ENCODE measurements at regions not wholly inside any gene's neighbourhood (a gene's known extent, or its start where the extent isn't known, plus 50 kb on each side); places are given as distances from the start of the nearest gene placed in this dataset.

GRCh38 chr2:79368116-79368630, 144.7 kb upstream of the CTNNA2 start:
- Histone ChIP-seq H3K4me3 (ENCODE audit: low read depth, low read length) (no peak overlapping the region), H3K9me3 (ENCODE audit: control insufficient read depth, insufficient read depth, low read length) (peaks cover 16% of the 10 kb centered on the region), H3K27me3 (ENCODE audit: control insufficient read depth, insufficient read depth, low read length) (no peaks in the 10 kb centered on the region), H3K27ac (ENCODE audit: low read depth, low read length) (no peak overlapping the region)
- DNase-seq (ENCODE audit: low read depth, low spot score) = no peak
- no peak for TF ChIP-seq CTCF (IDR thresholded peaks at IDR 0.05; ENCODE audit: low read depth, low read length)
- ChIA-PET POLR2A (no interaction called here), CTCF (no interaction called here)

GRCh38 chr2:79359419-79359818, 153.4 kb upstream of the CTNNA2 start:
- Histone ChIP-seq H3K27ac (ENCODE audit: low read depth, low read length) (no peak overlapping the region), H3K9me3 (ENCODE audit: control insufficient read depth, insufficient read depth, low read length) (peaks cover 6% of the 10 kb centered on the region; the same call in 1 of the 2 replicates), H3K27me3 (ENCODE audit: control insufficient read depth, insufficient read depth, low read length) (no peaks in the 10 kb centered on the region), H3K4me3 (ENCODE audit: low read depth, low read length) (no peak overlapping the region)
- ChIA-PET POLR2A (no interaction called here), CTCF (no interaction called here)
- TF ChIP-seq CTCF (IDR thresholded peaks at IDR 0.05; ENCODE audit: low read depth, low read length) = no peak
- DNase-seq (ENCODE audit: low read depth, low spot score) = no peak

- no peaks in the 10 kb centered on the region for H3K27me3 ChIP-seq (ENCODE audit: control insufficient read depth, insufficient read depth, low read length)
- no peak for DNase-seq (ENCODE audit: low read depth, low spot score)
- CTCF ChIA-PET = no interaction called here
- POLR2A ChIA-PET = no interaction called here
- no peak overlapping the region for H3K4me3 ChIP-seq (ENCODE audit: low read depth, low read length)
- TF ChIP-seq CTCF (IDR thresholded peaks at IDR 0.05; ENCODE audit: low read depth, low read length) = no peak
- peaks cover 10% of the 10 kb centered on the region; the same call in 1 of the 2 replicates for H3K9me3 ChIP-seq (ENCODE audit: control insufficient read depth, insufficient read depth, low read length)
- no peak overlapping the region for H3K27ac ChIP-seq (ENCODE audit: low read depth, low read length)
Measured at GRCh38 chr2:79355569-79355968, 157.3 kb upstream of the CTNNA2 start.

GRCh38 chr2:79327460-79327859, 167.9 kb upstream of the REG3A start:
- DNase-seq (ENCODE audit: low read depth, low spot score) = no peak
- CTCF ChIA-PET = no interaction called here
- H3K27me3 ChIP-seq (ENCODE audit: control insufficient read depth, insufficient read depth, low read length) = no peaks in the 10 kb centered on the region
- TF ChIP-seq CTCF (IDR thresholded peaks at IDR 0.05; ENCODE audit: low read depth, low read length) = no peak
- POLR2A ChIA-PET = no interaction called here
- H3K4me3 ChIP-seq (ENCODE audit: low read depth, low read length) = no peak overlapping the region
- H3K27ac ChIP-seq (ENCODE audit: low read depth, low read length) = no peak overlapping the region
- H3K9me3 ChIP-seq (ENCODE audit: control insufficient read depth, insufficient read depth, low read length) = peaks cover 11% of the 10 kb centered on the region; the same call in 1 of the 2 replicates

GRCh38 chr2:79320871-79321270, 161.3 kb upstream of the REG3A start:
- no peaks in the 10 kb centered on the region for H3K27me3 ChIP-seq (ENCODE audit: control insufficient read depth, insufficient read depth, low read length)
- H3K4me3 ChIP-seq (ENCODE audit: low read depth, low read length) = no peak overlapping the region
- H3K9me3 ChIP-seq (ENCODE audit: control insufficient read depth, insufficient read depth, low read length) = peaks cover 11% of the 10 kb centered on the region; the same call in 1 of the 2 replicates
- ChIA-PET CTCF (no interaction called here), POLR2A (no interaction called here)
- no peak for DNase-seq (ENCODE audit: low read depth, low spot score)
- no peak for TF ChIP-seq CTCF (IDR thresholded peaks at IDR 0.05; ENCODE audit: low read depth, low read length)
- H3K27ac ChIP-seq (ENCODE audit: low read depth, low read length) = no peak overlapping the region

Measured in AG04450 (cell line).